Thyroid gland (tissue), 4 donors: ENCODE measurements at regions not wholly inside any gene's neighbourhood (a gene's known extent, or its start where the extent isn't known, plus 50 kb on each side); places are given as distances from the start of the nearest gene placed in this dataset.

ENCODE experiments used
- DNase-seq, 2 donors: peaks; one replicate each; pipeline ENCODE4 v3.0.0-alpha.2; 2019
- H3K27ac ChIP-seq, 3 donors: fragments of 200-600 bp; sonication (generic); 1 replicate in 2 of 3; 2 replicates in 1 of 3; pipeline ENCODE4 v1.5.1; 2016 to 2019; ENCODE audit warnings: mild to moderate bottlenecking in 1 of 3, moderate library complexity in 1 of 3
- H3K27me3 ChIP-seq: fragments of 200-600 bp; sonication (generic); one replicate; pipeline ENCODE4 v1.5.1; 2019
- H3K36me3 ChIP-seq, 2 donors: fragments of 200-600 bp; sonication (generic); one replicate each; pipeline ENCODE4 v1.5.1; 2016 to 2019
- H3K4me1 ChIP-seq, 2 donors: fragments of 200-600 bp; sonication (generic); one replicate each; pipeline ENCODE4 v1.5.1; 2017 to 2019
- H3K4me3 ChIP-seq, 3 donors: fragments of 200-600 bp; sonication (generic); replicated peaks in 1 of 3; 1 replicate in 2 of 3; 2 replicates in 1 of 3; pipeline ENCODE4 v1.5.1; 2016; ENCODE audit warnings: mild to moderate bottlenecking in 1 of 3
- H3K9me3 ChIP-seq: fragments of 200-600 bp; sonication (generic); one replicate; pipeline ENCODE4 v1.5.1; 2017
- POLR2A ChIP-seq, 2 donors: fragments of 450-650 bp; IDR thresholded peaks; one replicate each; pipeline ENCODE4 v1.6.1; 2017; ENCODE audit warnings: antibody characterized with exemption in 2 of 2, mild to moderate bottlenecking in 2 of 2, moderate library complexity in 1 of 2
- WGBS, 2 donors: methylation state at CpG; one replicate each; pipeline ENCODE4 v1.1.5; 2017; 5-methylcytosine and 5-hydroxymethylcytosine counted together
- intact Hi-C: fragments of 100-400 bp; cut with DNase I; formaldehyde crosslinking; loops from one replicate; pipeline ENCODE4 v1.15.1; 2023
- TF ChIP-seq, protein P1 (sequence below), 6 experiments: fragments of 200-600 bp in 3 of 6; fragments of 450-650 bp in 3 of 6; sonication (generic) in 3 of 6; IDR thresholded peaks; one replicate each; pipeline ENCODE4 v1.5.1; 2016 to 2019; ENCODE audit warnings: antibody characterized with exemption in 6 of 6, mild to moderate bottlenecking in 2 of 6, inconsistent platforms in 1 of 6, moderate library complexity in 1 of 6

- intact Hi-C loops, result no loop called here
- no peak for DNase-seq
Observed at GRCh38 chr9:38229104-38229500, 160.1 kb upstream of the SHB start.

DNA sequence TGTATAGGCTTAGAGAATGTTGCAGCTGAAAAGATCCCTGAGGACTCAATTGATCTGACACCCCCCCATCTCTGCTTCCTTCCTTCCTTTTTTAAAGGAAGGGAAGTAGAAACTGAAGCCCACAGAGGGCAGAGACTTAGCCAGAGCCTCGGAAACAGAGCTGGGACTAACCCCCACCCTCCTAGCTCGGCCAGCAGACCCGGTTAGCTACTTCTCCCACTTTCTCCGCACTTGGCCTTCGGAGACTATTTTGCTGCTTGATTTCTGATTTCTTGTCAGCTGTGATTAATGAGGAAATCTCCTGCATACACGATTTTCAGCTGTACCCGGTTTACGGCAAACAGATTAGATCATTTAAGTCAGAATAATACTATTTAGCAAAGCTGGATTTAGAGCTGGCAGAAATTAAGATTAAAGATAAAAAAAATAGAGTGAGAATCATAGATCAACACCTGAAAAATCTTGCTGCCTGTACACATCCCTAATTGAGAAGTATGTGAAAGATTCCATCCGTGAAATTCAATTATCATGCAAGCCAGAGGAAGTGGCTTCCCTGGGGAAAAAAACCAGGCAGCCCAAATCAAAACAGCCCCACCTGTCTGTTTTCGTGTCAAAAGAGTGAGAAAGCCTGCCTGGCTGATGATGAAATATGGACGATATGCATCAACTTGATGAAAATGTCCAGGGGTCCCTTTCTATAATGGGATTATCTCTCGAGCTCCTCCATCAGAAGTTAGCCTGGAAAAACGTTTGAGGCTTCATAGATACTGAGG lies 159.5 kb upstream of the SHB start:
- intact Hi-C loops, result no loop called here
- WGBS, 2 donors, result 62 to 63% methylated on average over 13 of the region's 13 CpGs
- Histone ChIP-seq H3K4me1 (peaks cover 4 to 10% of the 10 kb centered on the region in 2 donors), H3K27me3 (no peaks in the 10 kb centered on the region), H3K9me3 (no peaks in the 10 kb centered on the region), H3K4me3 (no peak overlapping the region), H3K27ac (no peak overlapping the region), H3K36me3 (no peaks in the 10 kb centered on the region)
- TF ChIP-seq, protein P1, sequence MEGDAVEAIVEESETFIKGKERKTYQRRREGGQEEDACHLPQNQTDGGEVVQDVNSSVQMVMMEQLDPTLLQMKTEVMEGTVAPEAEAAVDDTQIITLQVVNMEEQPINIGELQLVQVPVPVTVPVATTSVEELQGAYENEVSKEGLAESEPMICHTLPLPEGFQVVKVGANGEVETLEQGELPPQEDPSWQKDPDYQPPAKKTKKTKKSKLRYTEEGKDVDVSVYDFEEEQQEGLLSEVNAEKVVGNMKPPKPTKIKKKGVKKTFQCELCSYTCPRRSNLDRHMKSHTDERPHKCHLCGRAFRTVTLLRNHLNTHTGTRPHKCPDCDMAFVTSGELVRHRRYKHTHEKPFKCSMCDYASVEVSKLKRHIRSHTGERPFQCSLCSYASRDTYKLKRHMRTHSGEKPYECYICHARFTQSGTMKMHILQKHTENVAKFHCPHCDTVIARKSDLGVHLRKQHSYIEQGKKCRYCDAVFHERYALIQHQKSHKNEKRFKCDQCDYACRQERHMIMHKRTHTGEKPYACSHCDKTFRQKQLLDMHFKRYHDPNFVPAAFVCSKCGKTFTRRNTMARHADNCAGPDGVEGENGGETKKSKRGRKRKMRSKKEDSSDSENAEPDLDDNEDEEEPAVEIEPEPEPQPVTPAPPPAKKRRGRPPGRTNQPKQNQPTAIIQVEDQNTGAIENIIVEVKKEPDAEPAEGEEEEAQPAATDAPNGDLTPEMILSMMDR (IDR thresholded peaks at IDR 0.05), result no peak
- no peak for DNase-seq

More at GRCh38 chr9:38229104-38229500, 160.1 kb upstream of the SHB start:
- Histone ChIP-seq H3K27ac (no peak overlapping the region), H3K9me3 (no peaks in the 10 kb centered on the region), H3K4me1 (peaks cover 4 to 10% of the 10 kb centered on the region in 2 donors), H3K4me3 (no peak overlapping the region), H3K27me3 (no peaks in the 10 kb centered on the region), H3K36me3 (no peaks in the 10 kb centered on the region)
- 67 to 77% methylated on average over 5 of the region's 5 CpGs for WGBS, 2 donors
- TF ChIP-seq, protein P1 (IDR thresholded peaks at IDR 0.05), result no peak
- TF ChIP-seq POLR2A (IDR thresholded peaks at IDR 0.05), result no peak

DNA sequence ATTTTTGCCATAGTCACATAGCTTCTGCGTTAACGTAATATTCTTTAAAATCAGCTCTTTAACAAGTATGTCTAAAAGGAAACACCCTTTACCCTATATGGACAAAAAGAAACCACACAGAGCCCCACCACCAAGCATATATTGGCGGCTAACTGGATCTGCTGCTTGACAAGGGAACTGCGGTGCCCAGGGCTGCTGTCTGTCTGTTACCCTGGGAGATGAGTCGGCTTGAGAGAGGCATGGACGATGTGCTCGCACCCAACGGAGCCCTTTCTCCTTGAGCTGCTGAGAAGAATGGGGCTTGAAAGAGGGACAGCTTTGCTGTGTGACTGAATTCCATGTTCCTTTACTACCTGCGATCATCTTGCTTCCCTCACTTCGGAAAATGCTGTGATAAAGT lies 158.6 kb upstream of the SHB start:
- no peaks in the 10 kb centered on the region for H3K36me3 ChIP-seq
- no peak for DNase-seq
- H3K27ac ChIP-seq, result no peak overlapping the region

DNA sequence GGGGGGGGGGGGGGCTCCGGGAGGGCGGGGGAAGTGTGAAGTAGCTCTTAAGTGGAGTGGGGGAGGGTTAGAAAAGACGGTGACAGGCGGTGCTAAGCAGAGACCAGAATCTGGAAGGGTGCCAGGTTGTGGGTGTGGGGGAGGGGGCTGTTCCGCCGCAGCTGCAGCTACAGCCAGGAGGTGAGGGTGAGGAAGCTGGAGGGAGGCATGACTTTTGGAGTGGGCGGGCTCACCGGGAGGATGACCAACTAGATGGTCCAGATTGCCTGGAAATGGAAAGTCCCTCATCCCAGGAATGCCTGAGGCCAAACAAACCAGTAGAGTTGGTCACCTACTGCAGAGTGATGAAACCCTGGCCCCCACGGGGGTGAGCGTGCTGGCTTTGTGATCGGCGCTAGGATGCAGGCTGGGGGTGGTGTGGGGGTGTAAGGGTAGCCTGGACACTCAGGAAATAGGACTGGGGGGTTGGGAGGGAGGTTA lies 158.1 kb upstream of the SHB start:
- TF ChIP-seq, protein P1 (IDR thresholded peaks at IDR 0.05), result no peak
- TF ChIP-seq POLR2A (IDR thresholded peaks at IDR 0.05), result no peak
- no peak overlapping the region for H3K27ac ChIP-seq
- no peaks in the 10 kb centered on the region for H3K9me3 ChIP-seq
- H3K4me1 ChIP-seq, result peaks cover 4 to 10% of the 10 kb centered on the region in 2 donors
- no peaks in the 10 kb centered on the region for H3K36me3 ChIP-seq
- intact Hi-C loops, result no loop called here
- no peak overlapping the region for H3K4me3 ChIP-seq
- 0 to 3% methylated on average over 11 to 12 of the region's 12 CpGs for WGBS, 2 donors
- H3K27me3 ChIP-seq, result no peaks in the 10 kb centered on the region
- DNase-seq, result peak; percentile 57 to 72

More for the DNA sequence above, 158.6 kb upstream of the SHB start:
- Histone ChIP-seq H3K4me1 (peaks cover 4 to 10% of the 10 kb centered on the region in 2 donors), H3K9me3 (no peaks in the 10 kb centered on the region), H3K4me3 (no peak overlapping the region), H3K27me3 (no peaks in the 10 kb centered on the region)
- intact Hi-C loops, result no loop called here
- no peak for TF ChIP-seq POLR2A (IDR thresholded peaks at IDR 0.05)
- TF ChIP-seq, protein P1 (IDR thresholded peaks at IDR 0.05), result no peak
- 60 to 63% methylated on average over 10 of the region's 10 CpGs for WGBS, 2 donors

- Histone ChIP-seq H3K36me3 (no peaks in the 10 kb centered on the region), H3K4me1 (peaks cover 4 to 10% of the 10 kb centered on the region in 2 donors), H3K27ac (no peak overlapping the region), H3K9me3 (no peaks in the 10 kb centered on the region), H3K4me3 (no peak overlapping the region), H3K27me3 (no peaks in the 10 kb centered on the region)
- TF ChIP-seq POLR2A (IDR thresholded peaks at IDR 0.05), result no peak
- TF ChIP-seq, protein P1 (IDR thresholded peaks at IDR 0.05), result no peak
- intact Hi-C loops, result no loop called here
- peak in 1 of 2 donors; percentile 15 for DNase-seq
- WGBS, 2 donors, result 12 to 14% methylated on average over 11 of the region's 11 CpGs
Observed at GRCh38 chr9:38226491-38226951, 157.5 kb upstream of the SHB start.
